NT2/D1 (cell line): ENCODE measurements at regions not wholly inside any gene's neighbourhood (a gene's known extent, or its start where the extent isn't known, plus 50 kb on each side); places are given as distances from the start of the nearest gene placed in this dataset.

Source experiments
- DNase-seq: peaks from one replicate; pipeline ENCODE4 v3.0.0-alpha.2; 2011; ENCODE audit warnings: low read depth, low spot score
- H3K27me3 ChIP-seq: 2 replicates; pipeline ENCODE4 v1.6.0; 2011; ENCODE audit warnings: mild to moderate bottlenecking; ENCODE audit not compliant: insufficient read length, insufficient read depth
- H3K36me3 ChIP-seq: 2 replicates; pipeline ENCODE4 v1.6.1; 2011; ENCODE audit warnings: mild to moderate bottlenecking, low read length, mixed read lengths; ENCODE audit not compliant: insufficient read depth, insufficient read length
- H3K4me1 ChIP-seq: 2 replicates; pipeline ENCODE4 v1.5.1; 2011; ENCODE audit not compliant: insufficient read depth, insufficient read length
- H3K4me3 ChIP-seq: 2 replicates; pipeline ENCODE4 v1.5.1; 2011; ENCODE audit warnings: low read depth; ENCODE audit not compliant: insufficient read length
- H3K9ac ChIP-seq: 2 replicates; pipeline ENCODE4 v1.6.0; 2011; ENCODE audit warnings: low read depth; ENCODE audit not compliant: insufficient read length
- H3K9me3 ChIP-seq: 2 replicates; pipeline ENCODE4 v1.5.1; 2011; ENCODE audit warnings: mild to moderate bottlenecking, low read length; ENCODE audit not compliant: insufficient read depth
- SUZ12 ChIP-seq: IDR thresholded peaks from 2 replicates; pipeline ENCODE4 v1.6.1; 2011; ENCODE audit not compliant: insufficient read length, insufficient read depth; ENCODE audit errors: extremely low read depth
- YY1 ChIP-seq: IDR thresholded peaks from 2 replicates; pipeline ENCODE4 v1.6.1; 2011; ENCODE audit not compliant: insufficient read length, insufficient read depth
- ZNF274 ChIP-seq: IDR thresholded peaks from 2 replicates; pipeline ENCODE4 v1.6.1; 2011; ENCODE audit warnings: mild to moderate bottlenecking, low read depth, low read length

DNA sequence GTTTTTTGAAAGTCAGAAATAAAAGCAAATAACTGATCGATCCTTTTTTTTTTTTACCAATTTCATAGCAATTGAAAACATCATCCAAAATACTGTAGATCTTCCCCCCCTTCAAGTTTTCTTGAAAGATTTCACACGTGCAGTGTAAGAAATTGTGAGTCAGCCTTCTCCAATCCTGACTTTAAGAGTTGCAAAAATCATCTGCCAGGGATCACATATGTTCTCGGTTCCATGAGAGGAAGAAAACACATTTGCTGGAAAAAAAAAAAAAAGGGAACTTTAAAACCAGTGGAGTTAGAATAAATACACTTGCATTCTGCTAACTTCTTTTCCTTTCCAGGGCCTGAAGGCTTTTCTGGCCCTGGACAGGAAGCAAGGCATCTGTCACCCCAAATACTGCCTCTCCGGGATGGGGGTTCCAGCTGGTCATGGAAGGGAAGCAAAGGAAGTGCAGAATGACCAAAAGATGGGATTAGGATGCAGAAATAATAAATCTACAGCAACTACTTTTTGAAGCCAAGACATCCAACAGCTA is 198.4 kb upstream of the KIAA1217 start:
- Histone ChIP-seq H3K27me3 (no peaks in the 10 kb centered on the region), H3K4me1 (no peaks in the 10 kb centered on the region), H3K36me3 (no peaks in the 10 kb centered on the region), H3K9ac (no peak overlapping the region), H3K9me3 (no peaks in the 10 kb centered on the region; the same call in 1 of the 2 replicates), H3K4me3 (no peak overlapping the region)
- no peak for TF ChIP-seq YY1
- TF ChIP-seq SUZ12, result no peak
- no peak for TF ChIP-seq ZNF274
- no peak for DNase-seq

DNA sequence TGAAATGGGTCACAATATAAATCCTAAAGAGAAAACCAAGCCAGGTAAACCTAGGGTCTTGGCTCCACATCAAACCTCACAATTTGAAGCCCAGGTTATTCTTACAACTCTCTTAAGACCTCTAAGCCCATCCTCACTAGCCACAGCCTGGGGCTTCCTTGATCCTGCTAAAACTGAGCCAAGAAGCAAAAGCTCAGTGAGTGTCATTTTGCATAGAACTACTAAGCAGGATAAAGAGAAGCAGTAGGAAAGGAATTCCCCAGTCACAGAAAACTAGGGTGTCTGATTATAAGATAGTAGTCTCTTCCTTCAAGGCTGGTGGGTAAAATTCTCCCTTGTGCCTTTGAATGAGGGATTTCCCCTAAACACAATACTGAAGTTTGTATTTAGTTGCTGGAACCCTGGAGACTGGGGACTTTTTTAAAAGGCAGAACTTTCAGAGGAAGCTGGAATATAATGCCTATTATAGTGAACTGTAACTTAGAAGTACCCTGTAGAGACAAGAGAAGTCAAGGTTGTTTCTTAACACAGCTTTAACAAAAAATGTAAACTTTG is 196.6 kb upstream of the KIAA1217 start:
- no peaks in the 10 kb centered on the region for H3K27me3 ChIP-seq
- H3K9ac ChIP-seq, result no peak overlapping the region
- no peaks in the 10 kb centered on the region; the same call in 1 of the 2 replicates for H3K9me3 ChIP-seq
- H3K4me1 ChIP-seq, result no peaks in the 10 kb centered on the region
- DNase-seq, result peak; percentile 50
- TF ChIP-seq YY1 (no peak), ZNF274 (no peak), SUZ12 (no peak)
- H3K36me3 ChIP-seq, result no peaks in the 10 kb centered on the region
- no peak overlapping the region for H3K4me3 ChIP-seq

DNA sequence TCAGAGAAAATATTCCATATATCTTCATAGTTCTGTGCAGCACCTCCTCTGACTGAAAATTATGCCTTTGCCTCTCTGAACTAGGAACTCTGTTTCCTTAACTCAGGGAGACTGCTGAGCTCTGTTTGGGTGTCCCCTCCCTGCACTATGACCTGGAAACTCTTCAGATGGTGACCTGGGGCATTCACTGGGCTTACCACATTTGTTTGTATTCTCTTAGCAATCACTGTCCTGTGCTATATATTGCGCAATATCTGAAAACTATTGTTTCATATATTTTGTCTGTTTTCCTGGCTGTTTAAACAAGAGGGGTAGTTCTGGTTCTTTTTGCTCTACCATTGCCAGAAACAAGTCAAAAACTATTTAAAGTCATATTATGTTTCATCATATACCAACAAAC is 181.8 kb upstream of the KIAA1217 start:
- Histone ChIP-seq H3K9me3 (no peaks in the 10 kb centered on the region; the same call in 1 of the 2 replicates), H3K36me3 (no peaks in the 10 kb centered on the region), H3K4me1 (no peaks in the 10 kb centered on the region), H3K27me3 (no peaks in the 10 kb centered on the region), H3K4me3 (no peak overlapping the region), H3K9ac (no peak overlapping the region)
- TF ChIP-seq YY1, result no peak
- DNase-seq, result no peak

DNA sequence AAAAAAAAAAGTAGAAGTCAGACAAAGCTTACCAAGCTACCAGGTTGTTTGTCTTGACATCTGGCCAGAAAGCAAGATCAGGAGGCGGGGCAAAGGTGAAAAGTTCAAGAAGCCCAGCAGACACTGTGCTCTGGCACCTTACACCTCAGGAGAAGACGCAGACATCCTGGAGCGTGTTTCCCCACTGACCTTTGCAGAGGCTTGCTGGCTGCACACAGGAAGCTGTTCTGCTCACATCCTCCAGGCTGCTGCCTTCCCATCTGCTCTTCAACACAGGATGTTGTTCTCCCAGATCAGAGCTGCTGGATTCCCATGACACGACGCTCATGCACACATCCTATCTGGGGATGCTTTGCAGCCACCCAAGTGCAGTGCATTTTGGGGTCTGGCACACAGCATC is 174.4 kb upstream of the KIAA1217 start:
- no peaks in the 10 kb centered on the region for H3K27me3 ChIP-seq
- TF ChIP-seq SUZ12, result no peak
- no peak for TF ChIP-seq ZNF274
- TF ChIP-seq YY1, result no peak
- no peak overlapping the region for H3K9ac ChIP-seq
- no peak overlapping the region for H3K4me3 ChIP-seq
- no peak for DNase-seq
- no peaks in the 10 kb centered on the region for H3K9me3 ChIP-seq
- H3K36me3 ChIP-seq, result no peaks in the 10 kb centered on the region
- no peaks in the 10 kb centered on the region for H3K4me1 ChIP-seq

DNA sequence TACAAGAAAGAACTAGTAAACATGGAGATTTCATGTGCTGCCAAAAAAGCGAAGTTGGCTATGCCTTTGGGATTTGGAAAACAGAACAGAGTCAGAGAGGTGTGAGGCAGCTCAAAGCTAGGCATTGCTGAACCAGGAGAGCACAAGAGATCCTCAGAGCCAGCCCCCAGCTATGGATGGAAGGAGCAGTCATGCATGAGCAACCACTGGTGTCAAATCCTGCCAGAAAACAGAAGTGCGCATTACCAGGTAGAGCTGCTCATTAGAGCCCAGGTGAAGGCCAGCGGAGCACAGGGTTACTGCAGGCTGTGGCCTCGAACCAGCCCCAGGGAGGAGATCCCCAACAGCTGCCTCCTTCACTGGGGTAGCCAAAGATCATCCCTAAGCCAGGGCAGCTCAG is 173.2 kb upstream of the KIAA1217 start:
- no peak for DNase-seq
- H3K4me1 ChIP-seq, result no peaks in the 10 kb centered on the region
- no peak overlapping the region for H3K9ac ChIP-seq
- no peaks in the 10 kb centered on the region for H3K27me3 ChIP-seq
- H3K36me3 ChIP-seq, result no peaks in the 10 kb centered on the region
- TF ChIP-seq SUZ12 (no peak), ZNF274 (no peak), YY1 (no peak)
- H3K4me3 ChIP-seq, result no peak overlapping the region
- H3K9me3 ChIP-seq, result no peaks in the 10 kb centered on the region

DNA sequence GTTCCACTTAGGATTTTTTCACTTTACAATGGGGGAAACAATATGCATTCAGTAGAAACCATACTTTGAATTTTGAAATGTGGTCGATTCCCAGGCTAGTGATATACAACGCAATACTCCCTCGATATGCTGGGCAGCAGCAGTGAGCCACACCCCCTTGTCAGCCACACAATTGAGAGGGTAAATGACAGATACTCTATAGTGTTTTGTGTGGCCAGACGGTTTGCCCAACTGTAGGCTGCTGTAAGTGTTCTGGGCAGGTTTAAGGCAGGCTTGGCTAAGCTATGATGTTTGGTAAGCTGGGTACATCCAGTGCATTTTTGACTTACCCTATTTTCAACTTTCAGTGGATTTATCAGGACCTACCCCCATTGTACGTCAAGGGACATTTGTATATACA is 169.6 kb upstream of the KIAA1217 start:
- Histone ChIP-seq H3K27me3 (no peaks in the 10 kb centered on the region), H3K9ac (no peak overlapping the region), H3K36me3 (no peaks in the 10 kb centered on the region), H3K4me1 (no peaks in the 10 kb centered on the region), H3K4me3 (no peak overlapping the region), H3K9me3 (no peaks in the 10 kb centered on the region)
- no peak for DNase-seq
- no peak for TF ChIP-seq ZNF274
- no peak for TF ChIP-seq YY1
- TF ChIP-seq SUZ12, result no peak

DNA sequence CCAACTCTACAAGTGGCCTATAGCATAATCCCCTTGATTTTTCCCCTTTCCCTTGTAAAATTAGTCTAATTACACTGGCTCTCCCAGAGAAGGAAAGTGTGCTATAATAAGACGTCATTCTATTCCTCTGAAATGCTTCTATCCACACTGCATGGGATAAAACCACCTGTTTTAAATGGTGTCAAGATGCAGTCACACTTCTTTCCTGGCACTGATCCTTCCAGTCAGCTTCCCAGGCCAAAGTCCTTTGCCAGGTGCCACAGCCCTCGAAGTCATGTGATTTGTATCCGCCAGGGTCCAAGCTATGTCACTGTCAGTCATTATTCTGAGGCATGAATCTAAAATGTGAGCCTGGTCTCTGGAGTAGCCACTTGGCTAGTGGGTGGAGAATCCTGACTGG is 169.0 kb upstream of the KIAA1217 start:
- H3K36me3 ChIP-seq, result no peaks in the 10 kb centered on the region
- TF ChIP-seq SUZ12 (no peak), YY1 (no peak), ZNF274 (no peak)
- H3K4me3 ChIP-seq, result no peak overlapping the region
- H3K9ac ChIP-seq, result no peak overlapping the region
- H3K27me3 ChIP-seq, result no peaks in the 10 kb centered on the region
- H3K4me1 ChIP-seq, result no peaks in the 10 kb centered on the region
- H3K9me3 ChIP-seq, result no peaks in the 10 kb centered on the region
- DNase-seq, result no peak

DNA sequence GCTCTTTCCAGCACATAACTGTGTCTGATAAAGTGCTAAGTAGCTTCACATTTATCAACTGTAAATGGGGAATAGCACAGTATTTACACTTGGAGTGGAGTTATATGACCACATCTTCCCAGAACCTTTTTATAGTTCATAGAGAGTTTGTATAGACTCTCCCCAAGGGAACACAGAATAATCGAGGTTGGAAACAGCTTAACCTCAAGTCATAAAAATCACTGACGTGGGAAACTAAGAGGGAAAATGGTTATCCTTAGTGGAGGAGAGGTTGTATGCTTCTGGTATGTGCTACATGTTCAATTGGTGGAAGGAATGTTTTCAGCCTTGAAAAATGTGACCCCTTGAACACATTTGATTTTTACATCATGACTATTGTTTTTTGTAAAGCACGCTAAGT is 167.9 kb upstream of the KIAA1217 start:
- H3K9ac ChIP-seq, result no peak overlapping the region
- no peaks in the 10 kb centered on the region for H3K36me3 ChIP-seq
- DNase-seq, result no peak
- TF ChIP-seq SUZ12, result no peak
- TF ChIP-seq ZNF274, result no peak
- no peak for TF ChIP-seq YY1
- H3K27me3 ChIP-seq, result no peaks in the 10 kb centered on the region
- H3K4me1 ChIP-seq, result no peaks in the 10 kb centered on the region
- no peak overlapping the region for H3K4me3 ChIP-seq
- H3K9me3 ChIP-seq, result no peaks in the 10 kb centered on the region
